HS-27A (cell line): ENCODE measurements at regions not wholly inside any gene's neighbourhood (a gene's known extent, or its start where the extent isn't known, plus 50 kb on each side); places are given as distances from the start of the nearest gene placed in this dataset.
"Not testable (repeated sequence)": the region's sequence is repeated elsewhere in the genome, so short reads cannot be mapped to it uniquely, and the experiment has no call there.

ENCODE experiments used
- DNase-seq: peaks from one replicate; pipeline ENCODE4 v3.0.0-alpha.2; 2012; ENCODE audit warnings: low read depth, missing footprints

- not testable (repeated sequence) for DNase-seq
These were observed 352.0 kb downstream of the OR4F29 start for GRCh38 chr1:99481-99880.

DNA sequence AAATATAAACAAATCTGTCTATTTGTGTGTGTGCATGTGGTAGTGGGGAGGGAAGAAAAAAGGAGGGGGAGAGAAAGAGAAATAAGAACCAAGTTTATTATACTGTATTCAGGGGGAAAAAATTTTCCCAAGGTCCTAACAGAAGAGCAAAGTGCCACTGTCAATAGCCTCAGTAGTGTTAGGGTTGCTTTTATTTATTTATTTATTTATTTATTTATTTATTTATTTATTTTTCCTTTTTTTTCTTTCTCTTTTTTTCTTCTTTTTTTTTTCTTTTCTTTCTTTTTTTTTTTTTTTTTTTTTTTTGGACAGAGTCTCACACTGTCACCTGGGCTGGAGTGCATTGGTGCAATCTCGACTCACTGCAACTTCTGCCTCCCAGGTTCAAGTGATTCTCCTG, 352.7 kb downstream of the OR4F29 start:
- DNase-seq = not testable (repeated sequence)

DNA sequence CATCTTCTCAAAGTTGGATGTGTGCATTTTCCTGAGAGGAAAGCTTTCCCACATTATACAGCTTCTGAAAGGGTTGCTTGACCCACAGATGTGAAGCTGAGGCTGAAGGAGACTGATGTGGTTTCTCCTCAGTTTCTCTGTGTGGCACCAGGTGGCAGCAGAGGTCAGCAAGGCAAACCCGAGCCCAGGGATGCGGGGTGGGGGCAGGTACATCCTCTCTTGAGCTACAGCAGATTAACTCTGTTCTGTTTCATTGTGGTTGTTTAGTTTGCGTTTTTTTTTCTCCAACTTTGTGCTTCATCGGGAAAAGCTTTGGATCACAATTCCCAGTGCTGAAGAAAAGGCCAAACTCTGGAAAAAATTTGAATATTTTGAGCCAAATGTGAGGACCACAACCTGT, 360.2 kb downstream of the OR4F29 start:
- not testable (repeated sequence) for DNase-seq

GRCh38 chr1:88110-88509, 363.4 kb downstream of the OR4F29 start:
- not testable (repeated sequence) for DNase-seq

DNA sequence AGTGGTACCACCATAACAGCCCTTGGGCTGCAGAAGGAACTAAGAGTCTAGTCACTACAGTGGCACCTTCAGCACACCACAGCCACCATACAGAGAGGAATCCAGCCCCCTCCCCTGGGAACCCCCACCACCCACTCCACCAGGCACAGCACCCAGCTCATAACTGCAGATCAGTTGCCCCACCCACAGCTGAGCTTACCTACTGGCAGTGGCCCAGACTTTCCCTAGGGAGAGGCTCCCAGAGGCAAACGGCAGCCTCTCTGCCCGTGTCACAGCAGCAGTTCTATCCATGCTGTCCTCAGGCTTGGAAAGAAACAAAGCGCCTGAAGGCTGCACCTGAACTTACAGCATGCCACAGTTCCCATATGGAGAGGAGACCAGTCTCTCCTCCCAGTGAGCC, 372.3 kb downstream of the OR4F29 start:
- not testable (repeated sequence) for DNase-seq

DNA sequence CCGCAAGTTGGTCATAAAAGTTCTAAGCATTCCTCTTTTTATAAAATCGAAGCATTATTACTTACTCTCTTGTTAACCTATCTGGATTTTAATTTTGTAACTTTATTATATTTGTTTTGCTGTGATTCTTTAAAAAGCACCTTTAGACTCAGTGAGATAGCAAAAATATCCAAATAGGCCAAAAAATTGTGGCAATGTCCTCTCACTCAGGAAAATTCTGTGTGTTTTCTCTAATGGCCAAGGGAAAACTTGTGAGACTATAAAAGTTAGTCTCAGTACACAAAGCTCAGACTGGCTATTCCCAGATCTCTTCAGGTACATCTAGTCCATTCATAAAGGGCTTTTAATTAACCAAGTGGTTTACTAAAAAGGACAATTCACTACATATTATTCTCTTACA, 386.4 kb downstream of the OR4F29 start, which contains the start of gene OR4F5:
Gene OR4F5 (plus strand): TSS at position 301 of the 400 bp plus-strand sequence.
- DNase-seq = not testable (repeated sequence)

GRCh38 chr1:56014-56531, 395.4 kb downstream of the OR4F29 start:
- DNase-seq = not testable (repeated sequence)

DNA sequence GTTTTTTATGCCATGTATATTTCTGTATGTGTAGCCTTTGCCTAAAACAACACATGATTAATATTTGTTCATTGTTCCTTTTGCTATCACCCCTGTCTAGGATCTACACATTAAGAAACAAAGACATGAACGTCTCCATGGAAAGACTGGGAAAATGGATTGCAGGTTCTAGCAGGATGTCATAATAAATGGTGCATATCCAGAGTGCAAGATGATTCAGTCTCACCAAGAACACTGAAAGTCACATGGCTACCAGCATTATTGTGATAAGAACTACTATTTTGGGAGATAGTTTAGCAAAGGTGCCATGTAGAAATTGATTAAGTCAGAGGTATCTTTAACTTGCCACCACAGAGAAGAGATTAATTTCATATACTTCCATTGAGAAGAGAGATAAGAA, 398.3 kb downstream of the OR4F29 start:
- not testable (repeated sequence) for DNase-seq

DNA sequence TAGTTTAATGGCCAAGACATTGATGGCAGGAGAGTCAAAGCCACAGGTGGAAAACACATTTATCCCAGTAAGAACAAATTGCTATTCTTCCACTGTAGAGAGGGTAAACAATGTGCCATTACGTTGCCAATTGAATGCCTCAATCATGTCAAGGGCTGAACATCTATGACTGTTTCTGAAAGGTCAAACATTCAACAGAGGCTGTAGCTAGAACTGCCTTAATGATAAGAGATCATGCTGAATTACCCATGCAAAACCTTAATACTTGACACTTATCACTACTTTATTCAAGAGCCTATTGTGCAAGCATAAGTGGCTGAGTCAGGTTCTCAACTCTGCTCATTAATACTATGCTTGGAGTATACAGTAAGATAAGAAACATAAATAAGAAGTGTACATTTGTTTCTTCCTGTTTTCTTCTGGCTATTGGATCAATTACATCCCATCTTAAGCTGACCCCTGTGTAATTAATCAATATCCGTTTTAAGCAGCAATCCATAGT, 409.5 kb downstream of the OR4F29 start:
- not testable (repeated sequence) for DNase-seq

- DNase-seq = not testable (repeated sequence)
These were observed 410.3 kb downstream of the OR4F29 start for GRCh38 chr1:41197-41596.

DNA sequence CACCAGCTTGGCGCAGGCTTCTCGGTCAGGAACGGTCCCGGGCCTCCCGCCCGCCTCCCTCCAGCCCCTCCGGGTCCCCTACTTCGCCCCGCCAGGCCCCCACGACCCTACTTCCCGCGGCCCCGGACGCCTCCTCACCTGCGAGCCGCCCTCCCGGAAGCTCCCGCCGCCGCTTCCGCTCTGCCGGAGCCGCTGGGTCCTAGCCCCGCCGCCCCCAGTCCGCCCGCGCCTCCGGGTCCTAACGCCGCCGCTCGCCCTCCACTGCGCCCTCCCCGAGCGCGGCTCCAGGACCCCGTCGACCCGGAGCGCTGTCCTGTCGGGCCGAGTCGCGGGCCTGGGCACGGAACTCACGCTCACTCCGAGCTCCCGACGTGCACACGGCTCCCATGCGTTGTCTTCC, 422.3 kb downstream of the OR4F29 start:
- DNase-seq = not testable (repeated sequence)

GRCh38 chr1:17298-17697, 434.2 kb downstream of the OR4F29 start:
- not testable (repeated sequence) for DNase-seq

DNA sequence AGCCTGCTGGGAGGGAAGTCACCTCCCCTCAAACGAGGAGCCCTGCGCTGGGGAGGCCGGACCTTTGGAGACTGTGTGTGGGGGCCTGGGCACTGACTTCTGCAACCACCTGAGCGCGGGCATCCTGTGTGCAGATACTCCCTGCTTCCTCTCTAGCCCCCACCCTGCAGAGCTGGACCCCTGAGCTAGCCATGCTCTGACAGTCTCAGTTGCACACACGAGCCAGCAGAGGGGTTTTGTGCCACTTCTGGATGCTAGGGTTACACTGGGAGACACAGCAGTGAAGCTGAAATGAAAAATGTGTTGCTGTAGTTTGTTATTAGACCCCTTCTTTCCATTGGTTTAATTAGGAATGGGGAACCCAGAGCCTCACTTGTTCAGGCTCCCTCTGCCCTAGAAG, 435.5 kb downstream of the OR4F29 start:
- DNase-seq = not testable (repeated sequence)

- DNase-seq = not testable (repeated sequence)
These were observed 441.3 kb downstream of the OR4F29 start for GRCh38 chr1:9941-10717.
